Vagina (tissue), 2 donors: ENCODE measurements at regions not wholly inside any gene's neighbourhood (a gene's known extent, or its start where the extent isn't known, plus 50 kb on each side); places are given as distances from the start of the nearest gene placed in this dataset.

Source experiments
- DNase-seq, 2 donors: peaks; one replicate each; pipeline ENCODE4 v3.0.0-alpha.2; 2017; ENCODE audit errors: extremely low spot score in 2 of 2
- H3K27ac ChIP-seq: fragments of 200-600 bp; sonication (generic); one replicate; pipeline ENCODE4 v1.5.1; 2019
- H3K27me3 ChIP-seq: fragments of 200-600 bp; sonication (generic); one replicate; pipeline ENCODE4 v1.5.1; 2019
- H3K36me3 ChIP-seq, 2 donors: fragments of 200-600 bp; sonication (generic); one replicate each; pipeline ENCODE4 v1.5.1; 2017 to 2019
- H3K4me1 ChIP-seq: fragments of 200-600 bp; sonication (generic); one replicate; pipeline ENCODE4 v1.5.1; 2019
- H3K4me3 ChIP-seq, 2 donors: fragments of 200-600 bp; sonication (generic); 1 replicate in 1 of 2; 2 replicates in 1 of 2; pipeline ENCODE4 v1.5.1; 2016 to 2019
- H3K9me3 ChIP-seq: fragments of 200-600 bp; sonication (generic); one replicate; pipeline ENCODE4 v1.5.1; 2019
- POLR2A ChIP-seq, 2 donors: fragments of 450-650 bp; IDR thresholded peaks; one replicate each; pipeline ENCODE4 v1.6.1; 2017; ENCODE audit warnings: antibody characterized with exemption in 2 of 2, mild to moderate bottlenecking in 2 of 2, moderate library complexity in 2 of 2
- POLR2AphosphoS5 ChIP-seq, 2 donors: sonication (generic); formaldehyde crosslinking; IDR thresholded peaks; one replicate each; pipeline ENCODE4 v1.9.0; 2017; ENCODE audit warnings: antibody characterized with exemption in 2 of 2, mild to moderate bottlenecking in 2 of 2, low read depth in 1 of 2; ENCODE audit not compliant: insufficient read depth in 1 of 2
- intact Hi-C: fragments of 100-400 bp; cut with DNase I; formaldehyde crosslinking; loops from one replicate; pipeline ENCODE4 v1.15.1; 2023
- TF ChIP-seq, protein P1 (sequence below), 3 experiments: fragments of 450-650 bp in 2 of 3; fragments of 200-600 bp in 1 of 3; sonication (generic) in 1 of 3; IDR thresholded peaks; one replicate each; pipeline ENCODE4 v1.5.1; 2017 to 2019; ENCODE audit warnings: antibody characterized with exemption in 3 of 3, mild to moderate bottlenecking in 2 of 3, moderate library complexity in 2 of 3

DNA sequence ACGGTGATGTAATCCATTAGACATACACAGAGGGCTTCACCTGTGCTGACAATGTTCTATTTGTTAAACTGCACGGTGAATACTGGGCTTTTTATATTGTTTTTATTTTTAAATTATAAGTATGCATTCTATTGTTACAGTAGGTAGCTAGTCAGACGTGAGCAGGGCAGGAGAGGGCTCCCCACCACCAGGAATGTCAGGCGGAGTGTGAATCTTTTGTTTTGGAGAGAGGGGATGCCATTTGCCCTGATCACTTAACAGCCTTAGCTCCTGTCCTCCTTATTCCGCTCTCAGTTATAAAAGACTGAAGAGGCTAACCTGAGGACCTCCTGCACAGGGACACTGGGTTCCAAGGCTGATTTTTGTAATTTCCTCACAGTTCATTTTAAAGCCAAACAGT, 151.6 kb upstream of the TAPT1 start:
- DNase-seq, result no peak
- no peaks in the 10 kb centered on the region for H3K36me3 ChIP-seq
- no peak overlapping the region for H3K4me3 ChIP-seq
- no peaks in the 10 kb centered on the region for H3K4me1 ChIP-seq
- intact Hi-C loops, result no loop called here
- no peak overlapping the region for H3K27ac ChIP-seq
- TF ChIP-seq, protein P1, sequence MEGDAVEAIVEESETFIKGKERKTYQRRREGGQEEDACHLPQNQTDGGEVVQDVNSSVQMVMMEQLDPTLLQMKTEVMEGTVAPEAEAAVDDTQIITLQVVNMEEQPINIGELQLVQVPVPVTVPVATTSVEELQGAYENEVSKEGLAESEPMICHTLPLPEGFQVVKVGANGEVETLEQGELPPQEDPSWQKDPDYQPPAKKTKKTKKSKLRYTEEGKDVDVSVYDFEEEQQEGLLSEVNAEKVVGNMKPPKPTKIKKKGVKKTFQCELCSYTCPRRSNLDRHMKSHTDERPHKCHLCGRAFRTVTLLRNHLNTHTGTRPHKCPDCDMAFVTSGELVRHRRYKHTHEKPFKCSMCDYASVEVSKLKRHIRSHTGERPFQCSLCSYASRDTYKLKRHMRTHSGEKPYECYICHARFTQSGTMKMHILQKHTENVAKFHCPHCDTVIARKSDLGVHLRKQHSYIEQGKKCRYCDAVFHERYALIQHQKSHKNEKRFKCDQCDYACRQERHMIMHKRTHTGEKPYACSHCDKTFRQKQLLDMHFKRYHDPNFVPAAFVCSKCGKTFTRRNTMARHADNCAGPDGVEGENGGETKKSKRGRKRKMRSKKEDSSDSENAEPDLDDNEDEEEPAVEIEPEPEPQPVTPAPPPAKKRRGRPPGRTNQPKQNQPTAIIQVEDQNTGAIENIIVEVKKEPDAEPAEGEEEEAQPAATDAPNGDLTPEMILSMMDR (IDR thresholded peaks at IDR 0.05), result no peak
- no peak for TF ChIP-seq POLR2A (IDR thresholded peaks at IDR 0.05)
- TF ChIP-seq POLR2AphosphoS5 (IDR thresholded peaks at IDR 0.05; ENCODE audit: insufficient read depth in 1 of 2, low read depth in 1 of 2), result no peak
- H3K9me3 ChIP-seq, result no peaks in the 10 kb centered on the region
- no peaks in the 10 kb centered on the region for H3K27me3 ChIP-seq

DNA sequence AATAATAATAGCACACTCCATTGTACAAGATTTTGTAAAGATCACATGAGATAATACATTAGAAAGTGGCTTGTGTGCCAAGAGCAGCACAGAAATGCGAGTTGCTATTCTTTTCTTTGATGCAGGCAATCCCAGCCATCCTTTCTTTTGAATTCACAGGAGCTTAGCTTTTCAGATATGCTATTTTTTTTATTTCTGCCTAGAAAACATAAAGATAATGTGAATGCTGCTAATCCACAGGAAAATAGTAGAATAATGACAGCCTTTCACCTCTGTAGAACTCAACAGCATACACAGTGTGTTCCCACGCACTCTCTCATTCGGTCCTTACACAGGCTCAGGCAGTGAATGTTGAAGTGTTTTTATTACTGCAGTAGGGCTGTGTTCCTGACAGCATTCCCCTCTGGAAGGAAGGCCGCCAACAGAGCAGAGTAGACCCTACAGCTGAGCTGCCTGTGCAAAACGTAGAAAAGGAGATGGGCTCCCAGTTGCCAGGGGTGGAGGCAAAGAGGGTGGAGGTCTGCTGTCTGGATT, 138.8 kb upstream of the TAPT1 start:
- no peaks in the 10 kb centered on the region for H3K9me3 ChIP-seq
- DNase-seq, result no peak

DNA sequence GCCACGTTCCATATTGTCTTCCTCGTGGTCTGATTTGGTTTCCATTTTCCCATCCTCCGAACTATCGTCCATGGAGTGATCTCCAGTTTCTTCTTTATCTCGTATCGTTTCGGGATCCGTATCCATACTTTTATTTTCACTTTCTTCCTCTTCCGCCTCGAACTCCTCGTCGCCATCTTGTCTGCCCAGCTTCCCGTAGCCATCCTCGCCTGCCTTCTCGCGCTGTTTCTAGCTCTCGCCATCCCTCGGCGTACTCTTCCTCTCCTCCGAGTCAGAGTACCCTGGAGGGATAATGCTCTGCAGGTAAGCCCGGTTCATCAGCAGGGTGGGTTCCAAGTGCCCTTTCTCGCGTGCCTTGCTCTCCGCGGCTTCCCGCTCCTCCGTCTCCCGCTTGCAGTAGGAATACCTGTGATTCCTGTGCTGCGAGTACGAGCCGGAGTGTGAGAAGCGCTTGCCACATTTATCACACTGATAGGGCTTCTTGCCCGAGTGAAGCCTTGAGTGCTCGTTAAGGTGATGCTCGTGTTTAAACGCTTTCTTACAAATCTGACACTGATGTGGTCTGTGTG, 134.5 kb upstream of the TAPT1 start:
- no peak for DNase-seq
- Histone ChIP-seq H3K27ac (no peak overlapping the region), H3K9me3 (no peaks in the 10 kb centered on the region), H3K4me1 (no peaks in the 10 kb centered on the region), H3K27me3 (no peaks in the 10 kb centered on the region), H3K36me3 (no peaks in the 10 kb centered on the region), H3K4me3 (no peak overlapping the region)
- TF ChIP-seq, protein P1 (IDR thresholded peaks at IDR 0.05), result no peak
- intact Hi-C loops, result no loop called here

More for the DNA sequence above, 138.8 kb upstream of the TAPT1 start:
- H3K36me3 ChIP-seq, result no peaks in the 10 kb centered on the region
- no peaks in the 10 kb centered on the region for H3K27me3 ChIP-seq
- no peak overlapping the region for H3K27ac ChIP-seq
- H3K4me1 ChIP-seq, result no peaks in the 10 kb centered on the region
- intact Hi-C loops, result no loop called here
- no peak for TF ChIP-seq POLR2A (IDR thresholded peaks at IDR 0.05)
- no peak for TF ChIP-seq POLR2AphosphoS5 (IDR thresholded peaks at IDR 0.05; ENCODE audit: insufficient read depth in 1 of 2, low read depth in 1 of 2)
- TF ChIP-seq, protein P1 (IDR thresholded peaks at IDR 0.05), result no peak
- H3K4me3 ChIP-seq, result no peak overlapping the region

DNA sequence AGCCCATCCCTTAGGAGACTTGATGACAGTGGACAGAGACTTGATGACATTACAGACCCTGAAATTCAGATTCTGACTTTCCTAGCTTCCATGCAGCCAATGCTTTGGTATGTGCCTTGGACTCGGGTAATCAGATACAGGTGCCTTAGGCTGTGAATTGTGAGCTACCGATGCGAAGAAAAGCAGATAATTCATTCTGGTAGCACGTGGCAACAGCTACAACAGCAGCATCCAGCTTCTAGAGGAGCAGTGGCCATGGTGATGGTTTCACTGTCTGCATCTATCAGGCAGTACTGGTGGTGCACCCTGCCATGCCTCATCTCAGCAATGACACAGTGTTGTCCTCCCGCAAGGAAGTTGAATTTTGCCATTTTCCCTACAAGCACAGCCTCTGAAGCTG, 126.9 kb upstream of the TAPT1 start:
- intact Hi-C loops, result no loop called here
- H3K36me3 ChIP-seq, result no peaks in the 10 kb centered on the region
- H3K27me3 ChIP-seq, result no peaks in the 10 kb centered on the region
- H3K4me3 ChIP-seq, result no peak overlapping the region
- H3K4me1 ChIP-seq, result no peaks in the 10 kb centered on the region
- TF ChIP-seq, protein P1 (IDR thresholded peaks at IDR 0.05), result no peak
- TF ChIP-seq POLR2A (IDR thresholded peaks at IDR 0.05) (no peak), POLR2AphosphoS5 (IDR thresholded peaks at IDR 0.05; ENCODE audit: insufficient read depth in 1 of 2, low read depth in 1 of 2) (no peak)
- no peak overlapping the region for H3K27ac ChIP-seq
- H3K9me3 ChIP-seq, result no peaks in the 10 kb centered on the region
- DNase-seq, result no peak

DNA sequence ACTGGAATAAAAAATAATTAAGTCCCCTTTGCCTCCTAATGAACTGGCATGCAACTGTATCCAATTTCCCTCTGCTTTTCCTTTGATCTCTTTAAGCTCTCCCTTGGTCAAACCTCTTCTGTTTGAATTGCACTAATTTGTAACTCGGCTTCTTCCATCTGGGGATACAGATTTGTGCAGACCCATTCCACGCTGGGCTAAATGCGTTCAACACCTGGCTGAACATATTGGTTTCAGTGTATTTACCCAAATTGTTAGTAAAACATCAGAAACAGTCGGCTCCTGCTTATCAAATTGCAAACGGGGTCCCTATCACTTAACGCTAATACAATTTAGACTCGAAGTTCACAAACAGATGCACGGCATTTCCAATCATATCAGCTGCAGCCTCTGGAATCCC, 124.9 kb upstream of the TAPT1 start:
- intact Hi-C loops, result no loop called here
- Histone ChIP-seq H3K27ac (no peak overlapping the region), H3K36me3 (no peaks in the 10 kb centered on the region), H3K9me3 (no peaks in the 10 kb centered on the region), H3K4me1 (no peaks in the 10 kb centered on the region), H3K4me3 (no peak overlapping the region), H3K27me3 (no peaks in the 10 kb centered on the region)
- TF ChIP-seq POLR2AphosphoS5 (IDR thresholded peaks at IDR 0.05; ENCODE audit: insufficient read depth in 1 of 2, low read depth in 1 of 2), result no peak
- no peak for TF ChIP-seq POLR2A (IDR thresholded peaks at IDR 0.05)
- TF ChIP-seq, protein P1 (IDR thresholded peaks at IDR 0.05), result no peak
- no peak for DNase-seq
